Activated CD8-positive, alpha-beta T cell treated with anti-CD3 and anti-CD28 coated beads for 36 hours (primary cell): ENCODE measurements at regions not wholly inside any gene's neighbourhood (a gene's known extent, or its start where the extent isn't known, plus 50 kb on each side); places are given as distances from the start of the nearest gene placed in this dataset.

Experiments used
- ATAC-seq: fragments of 200-7000 bp; cut with Tn5 transposase; one replicate; pipeline ENCODE4 v1.10.0; 2021; ENCODE audit warnings: mild to moderate bottlenecking, moderate library complexity
- CTCF ChIA-PET: fragments of 350-600 bp; sonication (Branson Sonifier 250); formaldehyde crosslinking; loops from one replicate; lab custom pipeline; 2021; ENCODE audit warnings: antibody characterized with exemption; lab: Charles Lee
- POLR2A ChIA-PET: fragments of 350-600 bp; sonication (Branson Sonifier 250); formaldehyde crosslinking; loops from one replicate; lab custom pipeline; 2021; ENCODE audit warnings: antibody characterized with exemption; lab: Charles Lee
- DNase-seq: peaks from one replicate; pipeline ENCODE4 v3.0.0-alpha.2; 2020
- H3K27ac Mint-ChIP-seq: one replicate; pipeline ENCODE4 v1.8.0; 2021; ENCODE audit warnings: mild to moderate bottlenecking, mixed read lengths
- H3K27me3 Mint-ChIP-seq: one replicate; pipeline ENCODE4 v1.8.0; 2021; ENCODE audit warnings: mixed read lengths
- H3K36me3 Mint-ChIP-seq: one replicate; pipeline ENCODE4 v1.8.0; 2021; ENCODE audit warnings: low read depth, mixed read lengths
- H3K4me1 Mint-ChIP-seq: one replicate; pipeline ENCODE4 v1.8.0; 2021; ENCODE audit warnings: low read depth, mixed read lengths
- H3K4me3 Mint-ChIP-seq: one replicate; pipeline ENCODE4 v1.8.0; 2021; ENCODE audit warnings: mild to moderate bottlenecking, moderate library complexity, mixed read lengths
- H3K9me3 Mint-ChIP-seq: one replicate; pipeline ENCODE4 v1.8.0; 2021; ENCODE audit warnings: mixed read lengths
- intact Hi-C: fragments of 100-400 bp; cut with micrococcal nuclease; formaldehyde crosslinking; loops from one replicate; pipeline ENCODE4 v1.10.0; 2022
- TF ChIP-seq, protein P1 (sequence below): fragments of 200-600 bp; IDR thresholded peaks from one replicate; pipeline ENCODE4 v1.8.0; 2022; ENCODE audit warnings: antibody characterized with exemption, mild to moderate bottlenecking

DNA sequence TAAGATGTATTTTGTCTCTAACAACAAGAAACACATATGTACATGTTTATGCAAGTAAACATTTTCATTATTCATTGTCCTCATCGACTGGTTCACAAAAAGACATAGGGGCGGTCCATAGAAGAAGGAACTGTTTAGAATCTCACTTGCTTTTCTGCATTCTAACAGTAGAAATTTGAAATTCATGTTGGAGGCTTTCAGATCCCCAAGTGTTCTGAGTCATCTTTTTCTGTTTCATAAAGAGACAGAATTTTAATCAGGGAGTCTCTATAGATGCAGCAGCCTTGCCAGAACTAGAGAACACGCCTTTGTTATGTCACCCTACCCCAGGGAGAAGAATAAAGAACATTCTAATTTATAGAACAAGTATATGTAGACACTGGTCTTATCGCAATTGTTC is 324.3 kb downstream of the GABRG2 start:
- no peak overlapping the region for H3K4me3 Mint-ChIP-seq
- no peak overlapping the region for H3K27ac Mint-ChIP-seq
- no peaks in the 10 kb centered on the region for H3K4me1 Mint-ChIP-seq
- ChIA-PET CTCF (no interaction called here), POLR2A (no interaction called here)
- intact Hi-C loops = no loop called here
- TF ChIP-seq, protein P1, sequence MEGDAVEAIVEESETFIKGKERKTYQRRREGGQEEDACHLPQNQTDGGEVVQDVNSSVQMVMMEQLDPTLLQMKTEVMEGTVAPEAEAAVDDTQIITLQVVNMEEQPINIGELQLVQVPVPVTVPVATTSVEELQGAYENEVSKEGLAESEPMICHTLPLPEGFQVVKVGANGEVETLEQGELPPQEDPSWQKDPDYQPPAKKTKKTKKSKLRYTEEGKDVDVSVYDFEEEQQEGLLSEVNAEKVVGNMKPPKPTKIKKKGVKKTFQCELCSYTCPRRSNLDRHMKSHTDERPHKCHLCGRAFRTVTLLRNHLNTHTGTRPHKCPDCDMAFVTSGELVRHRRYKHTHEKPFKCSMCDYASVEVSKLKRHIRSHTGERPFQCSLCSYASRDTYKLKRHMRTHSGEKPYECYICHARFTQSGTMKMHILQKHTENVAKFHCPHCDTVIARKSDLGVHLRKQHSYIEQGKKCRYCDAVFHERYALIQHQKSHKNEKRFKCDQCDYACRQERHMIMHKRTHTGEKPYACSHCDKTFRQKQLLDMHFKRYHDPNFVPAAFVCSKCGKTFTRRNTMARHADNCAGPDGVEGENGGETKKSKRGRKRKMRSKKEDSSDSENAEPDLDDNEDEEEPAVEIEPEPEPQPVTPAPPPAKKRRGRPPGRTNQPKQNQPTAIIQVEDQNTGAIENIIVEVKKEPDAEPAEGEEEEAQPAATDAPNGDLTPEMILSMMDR = no peak
- DNase-seq (no peak), ATAC-seq (no peak)
- no peaks in the 10 kb centered on the region for H3K36me3 Mint-ChIP-seq
- H3K27me3 Mint-ChIP-seq = no peaks in the 10 kb centered on the region
- H3K9me3 Mint-ChIP-seq = peaks cover 19% of the 10 kb centered on the region

DNA sequence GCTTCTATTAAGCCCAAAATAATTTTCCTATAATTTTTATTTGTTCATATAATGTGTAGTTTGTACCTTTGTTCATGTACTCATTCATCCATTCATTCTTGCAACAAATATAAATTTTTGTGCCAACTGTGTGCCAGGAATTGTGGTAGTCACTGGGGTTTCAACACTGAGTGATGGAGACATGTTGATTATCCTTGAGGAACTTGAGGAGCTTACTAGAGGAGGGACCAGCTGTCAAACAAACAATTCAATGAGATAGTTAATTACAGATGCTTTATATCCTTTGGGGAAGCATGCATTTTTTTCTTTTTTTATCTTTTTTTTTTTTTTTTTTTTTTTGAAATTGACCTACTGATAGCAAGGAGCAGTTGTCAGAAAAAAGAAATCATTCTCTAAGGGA is 324.8 kb downstream of the GABRG2 start:
- Mint-ChIP-seq H3K27me3 (no peaks in the 10 kb centered on the region), H3K36me3 (no peaks in the 10 kb centered on the region), H3K9me3 (peaks cover 18% of the 10 kb centered on the region), H3K4me1 (no peaks in the 10 kb centered on the region), H3K4me3 (no peak overlapping the region), H3K27ac (no peak overlapping the region)
- TF ChIP-seq, protein P1 = no peak
- POLR2A ChIA-PET = no interaction called here
- DNase-seq = no peak
- ATAC-seq = no peak
- CTCF ChIA-PET = no interaction called here
- intact Hi-C loops = no loop called here

DNA sequence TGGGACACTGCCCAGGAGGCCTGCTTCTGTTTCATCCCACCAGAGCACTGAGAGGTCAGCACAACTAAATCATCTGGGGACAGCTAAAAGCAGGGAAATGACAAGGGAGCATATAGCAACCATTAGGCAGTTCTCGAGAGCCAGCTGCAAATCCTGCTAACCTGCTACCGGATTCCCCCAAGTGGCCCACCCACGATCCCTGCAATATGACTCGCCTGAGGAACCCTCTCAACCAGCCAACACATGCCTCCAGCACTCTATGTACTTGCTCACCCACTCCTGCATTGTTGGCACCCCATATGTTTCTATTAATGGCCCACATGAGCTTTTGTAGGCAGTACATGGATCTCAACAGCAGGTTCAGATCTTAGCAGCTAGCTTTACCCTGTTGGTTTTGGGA is 326.0 kb downstream of the GABRG2 start:
- H3K36me3 Mint-ChIP-seq = no peaks in the 10 kb centered on the region
- no peak for DNase-seq
- intact Hi-C loops = no loop called here
- peaks cover 21% of the 10 kb centered on the region for H3K9me3 Mint-ChIP-seq
- no peak overlapping the region for H3K27ac Mint-ChIP-seq
- ATAC-seq = no peak
- TF ChIP-seq, protein P1 = no peak
- no peak overlapping the region for H3K4me3 Mint-ChIP-seq
- CTCF ChIA-PET = no interaction called here
- H3K4me1 Mint-ChIP-seq = no peaks in the 10 kb centered on the region
- no peaks in the 10 kb centered on the region for H3K27me3 Mint-ChIP-seq
- POLR2A ChIA-PET = no interaction called here

DNA sequence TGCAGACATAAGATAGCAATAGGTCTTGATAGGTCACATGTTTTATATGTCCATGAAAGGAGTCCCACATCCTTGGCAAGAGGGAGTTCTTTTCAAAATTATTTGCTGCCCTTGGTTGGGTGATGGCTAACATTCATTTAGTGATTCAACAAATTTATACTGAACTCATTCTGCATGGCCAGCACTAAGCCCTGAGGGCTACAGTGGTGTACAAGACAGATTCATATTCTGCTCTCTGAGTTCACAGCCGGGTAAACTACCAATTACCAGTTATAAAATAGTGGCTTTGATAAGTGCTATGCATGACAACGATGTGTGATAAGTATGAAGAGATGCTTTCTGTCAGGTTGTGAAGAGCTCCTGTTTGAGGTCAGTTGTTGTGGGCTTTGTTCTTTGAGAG is 340.0 kb downstream of the GABRG2 start:
- ATAC-seq = no peak
- Mint-ChIP-seq H3K4me3 (no peak overlapping the region), H3K36me3 (no peaks in the 10 kb centered on the region), H3K27me3 (no peaks in the 10 kb centered on the region), H3K27ac (no peak overlapping the region), H3K4me1 (no peaks in the 10 kb centered on the region), H3K9me3 (no peaks in the 10 kb centered on the region)
- TF ChIP-seq, protein P1 = no peak
- intact Hi-C loops = no loop called here
- DNase-seq = no peak
- POLR2A ChIA-PET = interaction anchor here (0.6 kb wide), 1 partner anchor 841 kb away, joined by 4 read pairs; no protein-coding TSS in a partner anchor
- CTCF ChIA-PET = no interaction called here

DNA sequence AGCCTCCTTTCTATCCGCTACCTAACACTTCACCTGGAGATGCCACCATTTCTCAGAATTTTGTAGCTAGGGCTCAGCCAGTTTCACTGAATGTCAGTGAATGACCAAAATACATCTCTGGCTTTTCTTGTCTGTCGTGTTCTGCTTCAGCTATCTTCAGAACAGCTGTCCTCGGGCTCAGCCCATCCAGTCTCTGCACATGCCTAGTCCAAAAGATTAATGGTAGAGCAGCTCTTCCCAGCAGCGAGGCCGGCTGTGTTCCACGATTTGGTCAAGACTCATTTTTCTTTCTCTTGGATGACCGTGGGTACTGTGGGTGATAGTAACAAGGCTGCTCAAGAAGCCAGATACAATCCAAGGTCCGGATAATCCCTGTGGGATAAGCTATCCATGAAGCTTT is 342.8 kb downstream of the GABRG2 start:
- ATAC-seq (no peak), DNase-seq (no peak)
- TF ChIP-seq, protein P1 = no peak
- CTCF ChIA-PET = no interaction called here
- H3K4me3 Mint-ChIP-seq = no peak overlapping the region
- H3K36me3 Mint-ChIP-seq = no peaks in the 10 kb centered on the region
- no peak overlapping the region for H3K27ac Mint-ChIP-seq
- no peaks in the 10 kb centered on the region for H3K27me3 Mint-ChIP-seq
- intact Hi-C loops = no loop called here
- no peaks in the 10 kb centered on the region for H3K4me1 Mint-ChIP-seq
- peaks cover 1% of the 10 kb centered on the region for H3K9me3 Mint-ChIP-seq
- POLR2A ChIA-PET = no interaction called here
